Endothelial cell (in vitro differentiated cells): ENCODE measurements at regions not wholly inside any gene's neighbourhood (a gene's known extent, or its start where the extent isn't known, plus 50 kb on each side); places are given as distances from the start of the nearest gene placed in this dataset.

ENCODE experiments used
- DNase-seq: peaks from one replicate; pipeline ENCODE4 v3.0.0; 2021; ENCODE audit warnings: low spot score
- H3K27ac Mint-ChIP-seq: one replicate; pipeline ENCODE4 v1.8.0; 2021; ENCODE audit warnings: mixed read lengths, inconsistent platforms; ENCODE audit not compliant: unreplicated experiment
- H3K27me3 Mint-ChIP-seq: one replicate; pipeline ENCODE4 v1.8.0; 2021; ENCODE audit warnings: mild to moderate bottlenecking, moderate library complexity, mixed read lengths, inconsistent platforms; ENCODE audit not compliant: unreplicated experiment
- H3K36me3 Mint-ChIP-seq: one replicate; pipeline ENCODE4 v1.8.0; 2021; ENCODE audit warnings: mild to moderate bottlenecking, low read depth, mixed read lengths, inconsistent platforms; ENCODE audit not compliant: unreplicated experiment
- H3K4me1 Mint-ChIP-seq: one replicate; pipeline ENCODE4 v1.8.0; 2021; ENCODE audit warnings: mild to moderate bottlenecking, mixed read lengths, inconsistent platforms; ENCODE audit not compliant: unreplicated experiment
- H3K4me3 Mint-ChIP-seq: one replicate; pipeline ENCODE4 v1.8.0; 2021; ENCODE audit warnings: mild to moderate bottlenecking, mixed read lengths, inconsistent platforms; ENCODE audit not compliant: unreplicated experiment
- H3K9me3 Mint-ChIP-seq: one replicate; pipeline ENCODE4 v1.8.0; 2021; ENCODE audit warnings: mixed read lengths, inconsistent platforms; ENCODE audit not compliant: unreplicated experiment
- CTCF ChIP-seq: fragments of 200-600 bp; sonication (generic); IDR thresholded peaks from one replicate; pipeline ENCODE4 v1.5.0; 2021; ENCODE audit warnings: antibody characterized with exemption; ENCODE audit not compliant: unreplicated experiment

GRCh38 chr12:12016284-12017100, 54.2 kb upstream of the BCL2L14 start:
- H3K27me3 Mint-ChIP-seq: peaks cover under 1% of the 10 kb centered on the region
- DNase-seq: no peak
- H3K27ac Mint-ChIP-seq: no peak overlapping the region

GRCh38 chr12:12017135-12017581, 53.6 kb upstream of the BCL2L14 start:
- no peak overlapping the region for H3K4me3 Mint-ChIP-seq
- no peaks in the 10 kb centered on the region for H3K9me3 Mint-ChIP-seq
- TF ChIP-seq CTCF: no peak
- peaks cover 42% of the 10 kb centered on the region for H3K4me1 Mint-ChIP-seq
- DNase-seq: no peak
- H3K27me3 Mint-ChIP-seq: peaks cover 2% of the 10 kb centered on the region
- H3K36me3 Mint-ChIP-seq: no peaks in the 10 kb centered on the region
- no peak overlapping the region for H3K27ac Mint-ChIP-seq

More at GRCh38 chr12:12016284-12017100, 54.2 kb upstream of the BCL2L14 start:
- peaks cover 43% of the 10 kb centered on the region for H3K4me1 Mint-ChIP-seq
- H3K4me3 Mint-ChIP-seq: no peak overlapping the region
- TF ChIP-seq CTCF: no peak
- no peaks in the 10 kb centered on the region for H3K36me3 Mint-ChIP-seq
- H3K9me3 Mint-ChIP-seq: no peaks in the 10 kb centered on the region

GRCh38 chr12:12017798-12018197, 52.9 kb upstream of the BCL2L14 start:
- H3K4me1 Mint-ChIP-seq: peaks cover 42% of the 10 kb centered on the region
- no peak for TF ChIP-seq CTCF
- DNase-seq: peak; percentile 18
- no peaks in the 10 kb centered on the region for H3K9me3 Mint-ChIP-seq
- H3K27ac Mint-ChIP-seq: no peak overlapping the region
- H3K4me3 Mint-ChIP-seq: no peak overlapping the region
- H3K36me3 Mint-ChIP-seq: no peaks in the 10 kb centered on the region
- peaks cover 3% of the 10 kb centered on the region for H3K27me3 Mint-ChIP-seq

GRCh38 chr12:12018454-12018853, 52.3 kb upstream of the BCL2L14 start:
- H3K4me1 Mint-ChIP-seq: peaks cover 48% of the 10 kb centered on the region
- no peak overlapping the region for H3K4me3 Mint-ChIP-seq
- DNase-seq: no peak
- no peaks in the 10 kb centered on the region for H3K36me3 Mint-ChIP-seq
- H3K9me3 Mint-ChIP-seq: no peaks in the 10 kb centered on the region
- no peak overlapping the region for H3K27ac Mint-ChIP-seq
- no peak for TF ChIP-seq CTCF
- peaks cover 3% of the 10 kb centered on the region for H3K27me3 Mint-ChIP-seq

- no peaks in the 10 kb centered on the region for H3K36me3 Mint-ChIP-seq
- H3K4me1 Mint-ChIP-seq: peaks cover 53% of the 10 kb centered on the region
- no peak for DNase-seq
- no peak overlapping the region for H3K27ac Mint-ChIP-seq
- no peak overlapping the region for H3K4me3 Mint-ChIP-seq
- no peak for TF ChIP-seq CTCF
- no peaks in the 10 kb centered on the region for H3K9me3 Mint-ChIP-seq
- peaks cover 3% of the 10 kb centered on the region for H3K27me3 Mint-ChIP-seq
These were observed 50.9 kb upstream of the BCL2L14 start for GRCh38 chr12:12019881-12020280.
